ENCODE measurements at regions not wholly inside any gene's neighbourhood (a gene's known extent, or its start where the extent isn't known, plus 50 kb on each side); places are given as distances from the start of the nearest gene placed in this dataset.

- H3K4me3 ChIP-seq (ENCODE audit: low read depth, low read length) = no peak overlapping the region
- H3K36me3 ChIP-seq (ENCODE audit: control insufficient read depth, insufficient read depth, low read length) = no peaks in the 10 kb centered on the region
- FAIRE-seq = no peak
- TF ChIP-seq CTCF (IDR thresholded peaks at IDR 0.05; ENCODE audit: insufficient read depth, low read length, severe bottlenecking) = no peak
- DNase-seq (ENCODE audit: low read depth) = no peak
- H3K27me3 ChIP-seq (ENCODE audit: control insufficient read depth, insufficient read depth, low read length) = no peaks in the 10 kb centered on the region
These were observed 482.7 kb upstream of the CITED2 start for GRCh38 chr6:139857143-139857542.

GRCh38 chr6:139856562-139856961 is 482.1 kb upstream of the CITED2 start:
- Histone ChIP-seq H3K4me3 (ENCODE audit: low read depth, low read length) (no peak overlapping the region), H3K27me3 (ENCODE audit: control insufficient read depth, insufficient read depth, low read length) (no peaks in the 10 kb centered on the region), H3K36me3 (ENCODE audit: control insufficient read depth, insufficient read depth, low read length) (no peaks in the 10 kb centered on the region)
- DNase-seq (ENCODE audit: low read depth) = no peak
- no peak for TF ChIP-seq CTCF (IDR thresholded peaks at IDR 0.05; ENCODE audit: insufficient read depth, low read length, severe bottlenecking)
- FAIRE-seq = no peak

- no peaks in the 10 kb centered on the region for H3K27me3 ChIP-seq (ENCODE audit: control insufficient read depth, insufficient read depth, low read length)
- FAIRE-seq (no peak), DNase-seq (ENCODE audit: low read depth) (no peak)
- TF ChIP-seq CTCF (IDR thresholded peaks at IDR 0.05; ENCODE audit: insufficient read depth, low read length, severe bottlenecking) = no peak
- H3K4me3 ChIP-seq (ENCODE audit: low read depth, low read length) = no peak overlapping the region
- H3K36me3 ChIP-seq (ENCODE audit: control insufficient read depth, insufficient read depth, low read length) = no peaks in the 10 kb centered on the region
These were observed 481.3 kb upstream of the CITED2 start for GRCh38 chr6:139855671-139856311.

- no peak for FAIRE-seq
- Histone ChIP-seq H3K27me3 (ENCODE audit: control insufficient read depth, insufficient read depth, low read length) (no peaks in the 10 kb centered on the region), H3K36me3 (ENCODE audit: control insufficient read depth, insufficient read depth, low read length) (no peaks in the 10 kb centered on the region), H3K4me3 (ENCODE audit: low read depth, low read length) (no peak overlapping the region)
- DNase-seq (ENCODE audit: low read depth) = no peak
- no peak for TF ChIP-seq CTCF (IDR thresholded peaks at IDR 0.05; ENCODE audit: insufficient read depth, low read length, severe bottlenecking)
These were observed 479.0 kb upstream of the CITED2 start for GRCh38 chr6:139853302-139853992.

- no peaks in the 10 kb centered on the region for H3K36me3 ChIP-seq (ENCODE audit: control insufficient read depth, insufficient read depth, low read length)
- FAIRE-seq (no peak), DNase-seq (ENCODE audit: low read depth) (peak; percentile 51)
- no peak for TF ChIP-seq CTCF (IDR thresholded peaks at IDR 0.05; ENCODE audit: insufficient read depth, low read length, severe bottlenecking)
- no peaks in the 10 kb centered on the region for H3K27me3 ChIP-seq (ENCODE audit: control insufficient read depth, insufficient read depth, low read length)
- no peak overlapping the region for H3K4me3 ChIP-seq (ENCODE audit: low read depth, low read length)
These were observed 478.2 kb upstream of the CITED2 start for GRCh38 chr6:139852488-139853140.

Data from bronchial epithelial cell (primary cell).